A549 (cell line): ENCODE measurements at regions not wholly inside any gene's neighbourhood (a gene's known extent, or its start where the extent isn't known, plus 50 kb on each side); places are given as distances from the start of the nearest gene placed in this dataset.

Experiments
- HDAC2 ChIP-seq: fragments of 200-600 bp; sonication (generic); IDR thresholded peaks from 2 replicates; pipeline ENCODE4 v1.6.1; 2016
- MAZ ChIP-seq: fragments of 150-350 bp; IDR thresholded peaks from 2 replicates; pipeline ENCODE4 v1.6.1; 2014; ENCODE audit warnings: antibody characterized with exemption, low read depth, low read length, borderline replicate concordance
- NFE2L2 ChIP-seq: fragments of 150-350 bp; conservative IDR thresholded peaks from 2 replicates; pipeline ENCODE4 v1.6.1; 2014; ENCODE audit warnings: low read length
- TF ChIP-seq, protein P1 (sequence below): fragments of 250-450 bp; sonication (Bioruptor Pico); IDR thresholded peaks from 2 replicates; pipeline ENCODE4 v1.5.0; 2020; ENCODE audit warnings: low read depth, mild to moderate bottlenecking, moderate library complexity

DNA sequence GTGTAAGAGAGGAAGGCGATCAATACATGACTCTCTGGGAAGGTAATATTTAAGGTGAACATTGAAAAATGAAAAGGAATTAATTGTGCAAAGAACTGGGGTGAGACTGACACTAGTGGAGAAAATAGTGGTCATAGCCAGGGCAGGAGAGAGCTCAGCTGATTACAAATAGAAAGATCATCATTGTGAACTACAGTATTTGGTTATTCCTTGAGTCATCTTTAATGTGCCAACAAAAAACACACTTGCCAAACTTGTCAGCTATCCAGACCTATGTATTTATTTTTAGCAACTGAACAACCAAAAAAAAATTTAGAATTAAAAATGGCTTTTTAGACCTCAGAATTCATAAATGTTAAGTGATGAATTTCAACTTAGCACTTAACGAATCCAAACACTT, 749.8 kb upstream of the CDH9 start:
- TF ChIP-seq, protein P1, sequence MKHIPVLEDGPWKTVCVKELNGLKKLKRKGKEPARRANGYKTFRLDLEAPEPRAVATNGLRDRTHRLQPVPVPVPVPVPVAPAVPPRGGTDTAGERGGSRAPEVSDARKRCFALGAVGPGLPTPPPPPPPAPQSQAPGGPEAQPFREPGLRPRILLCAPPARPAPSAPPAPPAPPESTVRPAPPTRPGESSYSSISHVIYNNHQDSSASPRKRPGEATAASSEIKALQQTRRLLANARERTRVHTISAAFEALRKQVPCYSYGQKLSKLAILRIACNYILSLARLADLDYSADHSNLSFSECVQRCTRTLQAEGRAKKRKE, result no peak
- TF ChIP-seq NFE2L2 (no peak), HDAC2 (no peak), MAZ (no peak)
